ENCODE measurements at regions not wholly inside any gene's neighbourhood (a gene's known extent, or its start where the extent isn't known, plus 50 kb on each side); places are given as distances from the start of the nearest gene placed in this dataset.

- Histone ChIP-seq H3K4me1 (peaks cover 19% of the 10 kb centered on the region in 2 donors), H3K27ac (no peak overlapping the region), H3K36me3 (no peaks in the 10 kb centered on the region), H3K27me3 (no peaks in the 10 kb centered on the region), H3K4me3 (replicated peaks in 1 of 3) (no peak overlapping the region), H3K9me3 (no peaks in the 10 kb centered on the region)
- TF ChIP-seq CTCF (IDR thresholded peaks at IDR 0.05) (no peak), POLR2A (IDR thresholded peaks at IDR 0.05) (no peak)
- no peak for DNase-seq
- intact Hi-C loops (cut with DNase I), result no loop called here
- 75 to 79% methylated on average over 8 of the region's 8 CpGs for WGBS, 2 donors
Measured at GRCh38 chr4:24260133-24260715, 324.1 kb downstream of the DHX15 start.

DNA sequence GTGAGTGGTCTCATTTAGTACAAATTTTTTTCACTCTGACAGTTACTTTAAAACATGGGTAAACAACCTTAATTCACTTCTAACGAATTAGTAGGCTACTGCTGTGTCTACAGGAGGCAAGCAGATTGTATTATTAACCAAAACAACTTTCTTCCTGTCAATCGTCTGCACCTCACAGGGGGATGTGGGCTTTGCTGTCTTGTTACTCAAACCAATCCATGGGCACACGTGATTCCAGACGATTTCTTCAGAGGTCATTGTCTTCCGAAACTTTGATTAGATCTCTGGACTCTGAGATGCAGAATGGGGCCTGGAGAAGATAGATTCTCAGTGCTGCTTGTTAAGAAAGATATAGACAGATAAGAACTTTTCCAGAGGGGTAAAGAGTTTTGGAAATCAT is 327.8 kb downstream of the DHX15 start:
- Histone ChIP-seq H3K36me3 (no peaks in the 10 kb centered on the region), H3K27me3 (no peaks in the 10 kb centered on the region), H3K9me3 (no peaks in the 10 kb centered on the region), H3K4me1 (peaks cover 7 to 8% of the 10 kb centered on the region in 2 donors), H3K27ac (no peak overlapping the region), H3K4me3 (replicated peaks in 1 of 3) (no peak overlapping the region)
- DNase-seq, result no peak
- WGBS, 2 donors, result 67 to 69% methylated on average over 5 of the region's 5 CpGs
- TF ChIP-seq CTCF (IDR thresholded peaks at IDR 0.05), result no peak
- TF ChIP-seq POLR2A (IDR thresholded peaks at IDR 0.05), result no peak
- intact Hi-C loops (cut with DNase I), result no loop called here

DNA sequence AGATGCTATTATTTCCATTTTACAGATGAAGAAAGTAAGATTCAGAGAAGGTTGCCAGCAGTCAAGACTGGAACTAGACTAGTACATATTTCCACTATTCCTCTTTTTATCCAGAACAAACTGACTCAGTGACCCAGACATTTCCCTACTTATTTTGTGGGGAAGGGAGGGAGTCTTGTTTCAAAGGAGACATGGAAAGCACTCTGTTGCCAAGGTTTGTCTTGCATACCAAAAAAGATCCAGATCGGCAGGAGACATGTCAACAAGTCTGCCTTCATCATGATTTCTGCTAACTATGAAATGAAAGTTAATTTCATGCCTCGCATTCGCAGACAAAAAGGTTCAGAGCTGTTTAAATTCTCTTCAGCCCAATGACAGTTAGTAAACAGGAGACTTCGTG is 328.3 kb downstream of the DHX15 start:
- no peak for TF ChIP-seq POLR2A (IDR thresholded peaks at IDR 0.05)
- no peak for TF ChIP-seq CTCF (IDR thresholded peaks at IDR 0.05)
- intact Hi-C loops (cut with DNase I), result no loop called here
- WGBS, 2 donors, result 80 to 84% methylated on average over 4 of the region's 4 CpGs

GRCh38 chr4:24252121-24252520 is 332.2 kb downstream of the DHX15 start:
- intact Hi-C loops (cut with DNase I), result no loop called here
- TF ChIP-seq POLR2A (IDR thresholded peaks at IDR 0.05) (no peak), CTCF (IDR thresholded peaks at IDR 0.05) (no peak)
- H3K36me3 ChIP-seq, result no peaks in the 10 kb centered on the region
- DNase-seq, result no peak
- H3K27ac ChIP-seq, result no peak overlapping the region
- peaks cover 4 to 6% of the 10 kb centered on the region in 2 donors for H3K4me1 ChIP-seq
- no peaks in the 10 kb centered on the region for H3K27me3 ChIP-seq
- 70 to 72% methylated on average over 2 of the region's 2 CpGs for WGBS, 2 donors
- H3K4me3 ChIP-seq (replicated peaks in 1 of 3), result no peak overlapping the region
- no peaks in the 10 kb centered on the region for H3K9me3 ChIP-seq

More for the DNA sequence above, 328.3 kb downstream of the DHX15 start:
- H3K9me3 ChIP-seq, result no peaks in the 10 kb centered on the region
- H3K27me3 ChIP-seq, result no peaks in the 10 kb centered on the region
- DNase-seq, result no peak
- H3K4me1 ChIP-seq, result peaks cover 2 to 3% of the 10 kb centered on the region in 2 donors
- no peaks in the 10 kb centered on the region for H3K36me3 ChIP-seq
- H3K4me3 ChIP-seq (replicated peaks in 1 of 3), result no peak overlapping the region
- no peak overlapping the region for H3K27ac ChIP-seq

- Histone ChIP-seq H3K9me3 (no peaks in the 10 kb centered on the region), H3K27me3 (no peaks in the 10 kb centered on the region), H3K27ac (no peak overlapping the region), H3K4me1 (peaks cover 4 to 6% of the 10 kb centered on the region in 2 donors), H3K4me3 (replicated peaks in 1 of 3) (no peak overlapping the region), H3K36me3 (no peaks in the 10 kb centered on the region)
- intact Hi-C loops (cut with DNase I), result no loop called here
- 93% methylated on average over 2 of the region's 2 CpGs for WGBS, 2 donors
- TF ChIP-seq POLR2A (IDR thresholded peaks at IDR 0.05) (no peak), CTCF (IDR thresholded peaks at IDR 0.05) (no peak)
- no peak for DNase-seq
Measured at GRCh38 chr4:24251589-24251988, 332.8 kb downstream of the DHX15 start.
